GM23338 (cell line): ENCODE measurements at regions not wholly inside any gene's neighbourhood (a gene's known extent, or its start where the extent isn't known, plus 50 kb on each side); places are given as distances from the start of the nearest gene placed in this dataset.

Experiments
- ATAC-seq: fragments of 200-7000 bp; cut with Tn5 transposase; 3 replicates; pipeline ENCODE4 v1.9.1; 2020
- DNase-seq: peaks from one replicate; pipeline ENCODE4 v3.0.0-alpha.2; 2015; ENCODE audit warnings: low spot score
- H2AFZ ChIP-seq: fragments of 200-600 bp; sonication (generic); 2 replicates; pipeline ENCODE4 v1.8.0; 2016; ENCODE audit warnings: antibody characterized with exemption, mild to moderate bottlenecking, moderate library complexity
- H3F3A ChIP-seq: fragments of 200-600 bp; sonication (generic); replicated peaks from 2 replicates; pipeline ENCODE4 v1.8.0; 2017; ENCODE audit warnings: antibody characterized with exemption, mixed run types, low read depth
- H3K27ac ChIP-seq: fragments of 200-600 bp; sonication (generic); 2 replicates; pipeline ENCODE4 v1.6.1; 2016; ENCODE audit warnings: low read depth
- H3K27me3 ChIP-seq: fragments of 200-600 bp; sonication (generic); 2 replicates; pipeline ENCODE4 v1.8.0; 2016; ENCODE audit warnings: mild to moderate bottlenecking, mixed run types, moderate library complexity; ENCODE audit not compliant: insufficient read depth
- H3K36me3 ChIP-seq: fragments of 200-600 bp; sonication (generic); 2 replicates; pipeline ENCODE4 v1.8.0; 2016; ENCODE audit warnings: mild to moderate bottlenecking; ENCODE audit not compliant: insufficient read depth
- H3K4me1 ChIP-seq: fragments of 200-600 bp; sonication (generic); 2 replicates; pipeline ENCODE4 v1.8.0; 2016; ENCODE audit warnings: mild to moderate bottlenecking, moderate library complexity; ENCODE audit not compliant: insufficient read depth
- H3K4me2 ChIP-seq: fragments of 200-600 bp; sonication (generic); 2 replicates; pipeline ENCODE4 v1.7.1; 2017; ENCODE audit warnings: mixed run types
- H3K4me3 ChIP-seq: fragments of 200-600 bp; sonication (generic); 2 replicates; pipeline ENCODE4 v1.6.1; 2016; ENCODE audit warnings: mixed run types
- H3K79me2 ChIP-seq: fragments of 200-600 bp; sonication (generic); replicated peaks from 2 replicates; pipeline ENCODE4 v1.8.0; 2017; ENCODE audit warnings: mild to moderate bottlenecking; ENCODE audit not compliant: insufficient read depth
- H3K9me2 ChIP-seq: fragments of 200-600 bp; sonication (generic); 2 replicates; pipeline ENCODE4 v1.8.0; 2017; ENCODE audit not compliant: insufficient read depth
- H4K20me1 ChIP-seq: fragments of 200-600 bp; sonication (generic); replicated peaks from 2 replicates; pipeline ENCODE4 v1.8.0; 2017; ENCODE audit warnings: mild to moderate bottlenecking; ENCODE audit not compliant: insufficient read depth
- H3K27ac Mint-ChIP-seq: 2 replicates; pipeline ENCODE4 v1.8.0; 2020; ENCODE audit warnings: inconsistent platforms, mild to moderate bottlenecking, moderate library complexity, mixed read lengths
- H3K27me3 Mint-ChIP-seq: 3 replicates; pipeline ENCODE4 v1.8.0; 2022; ENCODE audit warnings: low read depth, mild to moderate bottlenecking, moderate library complexity, mixed read lengths, inconsistent platforms; ENCODE audit not compliant: insufficient read depth, poor library complexity
- H3K36me3 Mint-ChIP-seq: 3 replicates; pipeline ENCODE4 v1.8.0; 2021; ENCODE audit warnings: low read depth, mild to moderate bottlenecking, inconsistent platforms, moderate library complexity, mixed read lengths
- H3K4me1 Mint-ChIP-seq: 3 replicates; pipeline ENCODE4 v1.8.0; 2020; ENCODE audit warnings: mild to moderate bottlenecking, inconsistent platforms, mixed read lengths
- H3K4me3 Mint-ChIP-seq: 3 replicates; pipeline ENCODE4 v1.8.0; 2021; ENCODE audit warnings: moderate library complexity, mild to moderate bottlenecking, inconsistent platforms, mixed read lengths
- H3K9me3 Mint-ChIP-seq: 3 replicates; pipeline ENCODE4 v1.8.0; 2020; ENCODE audit warnings: moderate library complexity, mild to moderate bottlenecking, inconsistent platforms, mixed read lengths
- CREB1 ChIP-seq: fragments of 250-450 bp; sonication (Bioruptor Pico); IDR thresholded peaks from 2 replicates; pipeline ENCODE4 v1.5.0; 2020; ENCODE audit warnings: low read depth, mild to moderate bottlenecking, moderate library complexity
- ETS1 ChIP-seq: IDR thresholded peaks from 2 replicates; pipeline ENCODE4 v1.6.1; 2016; ENCODE audit warnings: antibody characterized with exemption
- EZH2phosphoT487 ChIP-seq: fragments of 200-600 bp; sonication (generic); IDR thresholded peaks from one replicate; pipeline ENCODE4 v1.8.1; 2018; ENCODE audit warnings: antibody characterized with exemption; ENCODE audit not compliant: unreplicated experiment
- JUNB ChIP-seq: IDR thresholded peaks from one replicate; pipeline ENCODE4 v1.6.1; 2016; ENCODE audit warnings: antibody characterized with exemption; ENCODE audit not compliant: unreplicated experiment
- NANOG ChIP-seq: IDR thresholded peaks from 2 replicates; pipeline ENCODE4 v1.6.1; 2016; ENCODE audit warnings: antibody characterized with exemption, borderline replicate concordance
- STAT1 ChIP-seq: IDR thresholded peaks from one replicate; pipeline ENCODE4 v1.6.1; 2016; ENCODE audit warnings: antibody characterized with exemption; ENCODE audit not compliant: unreplicated experiment
- ZNF114 ChIP-seq: fragments of 250-450 bp; sonication (Bioruptor Pico); IDR thresholded peaks from 2 replicates; pipeline ENCODE4 v1.5.0; 2020; ENCODE audit warnings: mild to moderate bottlenecking, moderate library complexity
- ZNF331 ChIP-seq: fragments of 250-450 bp; sonication (Bioruptor Pico); IDR thresholded peaks from 2 replicates; pipeline ENCODE4 v1.5.0; 2020; ENCODE audit warnings: low read depth, mild to moderate bottlenecking, moderate library complexity
- TF ChIP-seq, protein P1 (sequence below), 2 experiments: fragments of 200-600 bp in 1 of 2; sonication (generic) in 1 of 2; conservative IDR thresholded peaks; 2 replicates each; pipeline versions ENCODE4 v1.5.1 to v1.6.1; 2016 to 2017; ENCODE audit warnings: antibody characterized with exemption in 2 of 2, low read depth in 2 of 2, mild to moderate bottlenecking in 2 of 2, moderate library complexity in 1 of 2
- TF ChIP-seq, protein P2 (sequence below): IDR thresholded peaks from one replicate; pipeline ENCODE4 v1.6.1; 2018; ENCODE audit warnings: antibody characterized with exemption; ENCODE audit not compliant: unreplicated experiment

DNA sequence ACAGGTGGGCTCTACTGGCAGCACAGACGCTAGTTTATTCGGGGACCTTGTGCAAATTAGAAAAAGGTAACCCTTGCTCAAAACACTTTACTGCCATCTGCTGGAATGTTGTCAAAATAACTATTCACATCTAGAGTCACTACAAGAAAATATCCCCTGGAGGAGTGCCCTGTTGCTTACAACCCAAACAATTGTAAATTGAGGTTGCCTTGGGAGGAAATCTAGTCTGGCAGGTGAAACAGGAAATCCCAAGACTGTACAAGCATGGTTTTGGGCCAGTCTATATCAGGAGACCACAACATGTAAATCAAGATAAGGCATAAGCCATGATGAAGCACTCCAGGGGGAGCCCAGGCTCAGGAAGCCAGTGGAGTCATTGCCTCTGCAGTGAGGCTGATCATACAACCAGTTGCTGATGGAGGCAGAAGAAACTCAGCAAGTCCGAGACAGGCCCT, 136.8 kb upstream of the ACP3 start:
- ATAC-seq (peak; percentile 95), DNase-seq (peak; percentile 94)
- Mint-ChIP-seq H3K27ac (no peak overlapping the region), H3K27me3 (peaks cover 3% of the 10 kb centered on the region), H3K9me3 (no peaks in the 10 kb centered on the region), H3K36me3 (no peaks in the 10 kb centered on the region), H3K4me1 (peaks cover 9% of the 10 kb centered on the region; the same call in 2 of the 3 replicates), H3K4me3 (no peak overlapping the region)
- H2AFZ ChIP-seq = no peak overlapping the region
- H3K27ac ChIP-seq = no peak overlapping the region
- no peaks in the 10 kb centered on the region for H3K79me2 ChIP-seq
- no peak overlapping the region for H3K4me2 ChIP-seq
- H3K27me3 ChIP-seq = no peaks in the 10 kb centered on the region
- no peaks in the 10 kb centered on the region for H3K4me1 ChIP-seq
- H3K36me3 ChIP-seq = no peaks in the 10 kb centered on the region
- no peaks in the 10 kb centered on the region for H3K9me2 ChIP-seq
- H4K20me1 ChIP-seq = no peaks in the 10 kb centered on the region
- H3K4me3 ChIP-seq = no peak overlapping the region
- H3F3A ChIP-seq = no peaks in the 10 kb centered on the region
- TF ChIP-seq, protein P1, sequence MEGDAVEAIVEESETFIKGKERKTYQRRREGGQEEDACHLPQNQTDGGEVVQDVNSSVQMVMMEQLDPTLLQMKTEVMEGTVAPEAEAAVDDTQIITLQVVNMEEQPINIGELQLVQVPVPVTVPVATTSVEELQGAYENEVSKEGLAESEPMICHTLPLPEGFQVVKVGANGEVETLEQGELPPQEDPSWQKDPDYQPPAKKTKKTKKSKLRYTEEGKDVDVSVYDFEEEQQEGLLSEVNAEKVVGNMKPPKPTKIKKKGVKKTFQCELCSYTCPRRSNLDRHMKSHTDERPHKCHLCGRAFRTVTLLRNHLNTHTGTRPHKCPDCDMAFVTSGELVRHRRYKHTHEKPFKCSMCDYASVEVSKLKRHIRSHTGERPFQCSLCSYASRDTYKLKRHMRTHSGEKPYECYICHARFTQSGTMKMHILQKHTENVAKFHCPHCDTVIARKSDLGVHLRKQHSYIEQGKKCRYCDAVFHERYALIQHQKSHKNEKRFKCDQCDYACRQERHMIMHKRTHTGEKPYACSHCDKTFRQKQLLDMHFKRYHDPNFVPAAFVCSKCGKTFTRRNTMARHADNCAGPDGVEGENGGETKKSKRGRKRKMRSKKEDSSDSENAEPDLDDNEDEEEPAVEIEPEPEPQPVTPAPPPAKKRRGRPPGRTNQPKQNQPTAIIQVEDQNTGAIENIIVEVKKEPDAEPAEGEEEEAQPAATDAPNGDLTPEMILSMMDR (conservative IDR thresholded peaks at IDR 0.05; ENCODE audit: low read depth in 2 of 2) = peak; percentile 72 to 74
- TF ChIP-seq NANOG = no peak

DNA sequence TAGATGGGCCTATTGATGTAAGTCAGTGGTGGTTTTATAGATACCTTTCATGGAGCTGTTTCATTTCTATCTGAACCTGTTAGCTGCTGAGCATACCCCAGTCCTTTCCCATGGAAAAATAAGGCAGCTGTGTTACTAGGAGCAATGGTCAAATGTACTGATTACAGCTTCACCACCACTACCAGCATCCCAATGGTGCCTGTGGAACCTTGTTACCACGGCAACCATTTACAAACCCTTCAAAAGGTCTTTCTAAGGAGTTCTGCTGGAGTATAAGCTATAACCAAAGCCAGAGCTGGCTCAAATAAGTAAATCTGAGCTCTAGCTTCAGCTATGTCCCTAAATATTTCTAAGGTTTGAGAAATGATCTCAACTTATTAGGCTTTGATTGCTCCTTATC, 133.4 kb upstream of the ACP3 start:
- no peak overlapping the region for H3K27ac Mint-ChIP-seq
- H3K27ac ChIP-seq = no peak overlapping the region
- no peak overlapping the region for H2AFZ ChIP-seq
- H3K4me1 Mint-ChIP-seq = peaks cover 9% of the 10 kb centered on the region
- H3K27me3 Mint-ChIP-seq = no peaks in the 10 kb centered on the region
- H3K4me1 ChIP-seq = no peaks in the 10 kb centered on the region
- H3K36me3 Mint-ChIP-seq = no peaks in the 10 kb centered on the region
- DNase-seq (peak; percentile 47), ATAC-seq (no peak)
- no peaks in the 10 kb centered on the region for H3K36me3 ChIP-seq
- no peaks in the 10 kb centered on the region for H3K27me3 ChIP-seq
- H3K9me3 Mint-ChIP-seq = no peaks in the 10 kb centered on the region
- no peak overlapping the region for H3K4me2 ChIP-seq
- H3K4me3 Mint-ChIP-seq = no peak overlapping the region
- H3F3A ChIP-seq = no peaks in the 10 kb centered on the region
- no peaks in the 10 kb centered on the region for H3K79me2 ChIP-seq
- H3K9me2 ChIP-seq = no peaks in the 10 kb centered on the region
- H4K20me1 ChIP-seq = no peaks in the 10 kb centered on the region
- H3K4me3 ChIP-seq = no peak overlapping the region
- TF ChIP-seq JUNB = no peak
- TF ChIP-seq ZNF331 (CRISPR knock-in tag) = no peak
- no peak for TF ChIP-seq ETS1
- TF ChIP-seq, protein P2, sequence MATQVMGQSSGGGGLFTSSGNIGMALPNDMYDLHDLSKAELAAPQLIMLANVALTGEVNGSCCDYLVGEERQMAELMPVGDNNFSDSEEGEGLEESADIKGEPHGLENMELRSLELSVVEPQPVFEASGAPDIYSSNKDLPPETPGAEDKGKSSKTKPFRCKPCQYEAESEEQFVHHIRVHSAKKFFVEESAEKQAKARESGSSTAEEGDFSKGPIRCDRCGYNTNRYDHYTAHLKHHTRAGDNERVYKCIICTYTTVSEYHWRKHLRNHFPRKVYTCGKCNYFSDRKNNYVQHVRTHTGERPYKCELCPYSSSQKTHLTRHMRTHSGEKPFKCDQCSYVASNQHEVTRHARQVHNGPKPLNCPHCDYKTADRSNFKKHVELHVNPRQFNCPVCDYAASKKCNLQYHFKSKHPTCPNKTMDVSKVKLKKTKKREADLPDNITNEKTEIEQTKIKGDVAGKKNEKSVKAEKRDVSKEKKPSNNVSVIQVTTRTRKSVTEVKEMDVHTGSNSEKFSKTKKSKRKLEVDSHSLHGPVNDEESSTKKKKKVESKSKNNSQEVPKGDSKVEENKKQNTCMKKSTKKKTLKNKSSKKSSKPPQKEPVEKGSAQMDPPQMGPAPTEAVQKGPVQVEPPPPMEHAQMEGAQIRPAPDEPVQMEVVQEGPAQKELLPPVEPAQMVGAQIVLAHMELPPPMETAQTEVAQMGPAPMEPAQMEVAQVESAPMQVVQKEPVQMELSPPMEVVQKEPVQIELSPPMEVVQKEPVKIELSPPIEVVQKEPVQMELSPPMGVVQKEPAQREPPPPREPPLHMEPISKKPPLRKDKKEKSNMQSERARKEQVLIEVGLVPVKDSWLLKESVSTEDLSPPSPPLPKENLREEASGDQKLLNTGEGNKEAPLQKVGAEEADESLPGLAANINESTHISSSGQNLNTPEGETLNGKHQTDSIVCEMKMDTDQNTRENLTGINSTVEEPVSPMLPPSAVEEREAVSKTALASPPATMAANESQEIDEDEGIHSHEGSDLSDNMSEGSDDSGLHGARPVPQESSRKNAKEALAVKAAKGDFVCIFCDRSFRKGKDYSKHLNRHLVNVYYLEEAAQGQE = no peak
- TF ChIP-seq, protein P1 (conservative IDR thresholded peaks at IDR 0.05; ENCODE audit: low read depth in 2 of 2) = no peak
- TF ChIP-seq EZH2phosphoT487 = no peak
- no peak for TF ChIP-seq NANOG
- no peak for TF ChIP-seq ZNF114 (CRISPR knock-in tag)
- no peak for TF ChIP-seq STAT1
- TF ChIP-seq CREB1 = no peak
